Tibial nerve (tissue), 4 donors: ENCODE measurements at regions not wholly inside any gene's neighbourhood (a gene's known extent, or its start where the extent isn't known, plus 50 kb on each side); places are given as distances from the start of the nearest gene placed in this dataset.

Experiments
- DNase-seq, 2 donors: peaks; one replicate each; pipeline ENCODE4 v3.0.0-alpha.2; 2019; ENCODE audit warnings: low spot score in 2 of 2
- H3K27ac ChIP-seq, 4 donors: fragments of 200-600 bp; sonication (generic) in 3 of 4; one replicate each; pipeline ENCODE4 v1.5.1; 2017 to 2019; ENCODE audit warnings: mild to moderate bottlenecking in 1 of 4
- H3K27me3 ChIP-seq, 2 donors: fragments of 200-600 bp; sonication (generic) in 1 of 2; one replicate each; pipeline versions ENCODE4 v1.5.1 to v1.6.0; 2017 to 2019
- H3K36me3 ChIP-seq, 3 donors: fragments of 200-600 bp; sonication (generic); one replicate each; pipeline ENCODE4 v1.5.1; 2018 to 2019
- H3K4me1 ChIP-seq, 4 donors: fragments of 200-600 bp; sonication (generic) in 3 of 4; one replicate each; pipeline ENCODE4 v1.5.1; 2017 to 2019
- H3K4me3 ChIP-seq, 4 donors: fragments of 200-600 bp; sonication (generic) in 3 of 4; one replicate each; pipeline ENCODE4 v1.5.1; 2017 to 2019; ENCODE audit warnings: mild to moderate bottlenecking in 1 of 4, moderate library complexity in 1 of 4
- H3K9me3 ChIP-seq, 4 donors: fragments of 200-600 bp; sonication (generic) in 3 of 4; one replicate each; pipeline ENCODE4 v1.5.1; 2017 to 2019
- CTCF ChIP-seq, 5 experiments: fragments of 200-600 bp in 3 of 5; fragments of 450-650 bp in 2 of 5; sonication (generic) in 3 of 5; IDR thresholded peaks; one replicate each; pipeline ENCODE4 v1.5.1; 2016 to 2019; ENCODE audit warnings: antibody characterized with exemption in 5 of 5, mild to moderate bottlenecking in 3 of 5, moderate library complexity in 2 of 5
- EP300 ChIP-seq, 2 donors: sonication (generic); formaldehyde crosslinking; IDR thresholded peaks; one replicate each; pipeline ENCODE4 v1.6.1; 2017; ENCODE audit warnings: antibody characterized with exemption in 2 of 2, mild to moderate bottlenecking in 1 of 2
- POLR2A ChIP-seq, 2 donors: fragments of 450-650 bp; IDR thresholded peaks; one replicate each; pipeline ENCODE4 v1.6.1; 2017; ENCODE audit warnings: antibody characterized with exemption in 2 of 2, mild to moderate bottlenecking in 2 of 2, moderate library complexity in 2 of 2
- WGBS, 2 donors: methylation state at CpG; one replicate each; pipeline ENCODE4 v1.1.5; 2018; 5-methylcytosine and 5-hydroxymethylcytosine counted together

GRCh38 chr20:54711071-54711470 is 235.7 kb downstream of the DOK5 start:
- Histone ChIP-seq H3K4me3 (no peak overlapping the region), H3K36me3 (no peaks in the 10 kb centered on the region), H3K9me3 (no peaks in the 10 kb centered on the region), H3K27ac (no peak overlapping the region), H3K4me1 (no peaks in the 10 kb centered on the region), H3K27me3 (no peaks in the 10 kb centered on the region)
- no peak for DNase-seq
- no peak for TF ChIP-seq CTCF (IDR thresholded peaks at IDR 0.05)
- no peak for TF ChIP-seq POLR2A (IDR thresholded peaks at IDR 0.05)
- no peak for TF ChIP-seq EP300 (IDR thresholded peaks at IDR 0.05)
- WGBS, 2 donors = 37 to 43% methylated on average over 4 of the region's 4 CpGs

- TF ChIP-seq EP300 (IDR thresholded peaks at IDR 0.05) (no peak), POLR2A (IDR thresholded peaks at IDR 0.05) (no peak), CTCF (IDR thresholded peaks at IDR 0.05) (no peak)
- 89 to 94% methylated on average over 2 of the region's 2 CpGs for WGBS, 2 donors
Observed at GRCh38 chr20:54710341-54710740, 234.9 kb downstream of the DOK5 start.

GRCh38 chr20:54708229-54708628 is 232.8 kb downstream of the DOK5 start:
- no peak for DNase-seq
- Histone ChIP-seq H3K4me1 (no peaks in the 10 kb centered on the region), H3K9me3 (no peaks in the 10 kb centered on the region), H3K27ac (no peak overlapping the region), H3K36me3 (no peaks in the 10 kb centered on the region), H3K4me3 (no peak overlapping the region), H3K27me3 (no peaks in the 10 kb centered on the region)
- no peak for TF ChIP-seq CTCF (IDR thresholded peaks at IDR 0.05)

More at GRCh38 chr20:54710341-54710740, 234.9 kb downstream of the DOK5 start:
- Histone ChIP-seq H3K4me1 (no peaks in the 10 kb centered on the region), H3K27ac (no peak overlapping the region), H3K4me3 (no peak overlapping the region), H3K27me3 (no peaks in the 10 kb centered on the region), H3K9me3 (no peaks in the 10 kb centered on the region), H3K36me3 (no peaks in the 10 kb centered on the region)
- DNase-seq = no peak

- WGBS, 2 donors = 87 to 92% methylated on average over 1 of the region's 1 CpG
Observed at GRCh38 chr20:54707801-54708200, 232.4 kb downstream of the DOK5 start.

GRCh38 chr20:54706581-54706980 is 231.2 kb downstream of the DOK5 start:
- no peaks in the 10 kb centered on the region for H3K27me3 ChIP-seq
- DNase-seq = no peak

More at GRCh38 chr20:54707801-54708200, 232.4 kb downstream of the DOK5 start:
- no peak for TF ChIP-seq CTCF (IDR thresholded peaks at IDR 0.05)
- TF ChIP-seq POLR2A (IDR thresholded peaks at IDR 0.05) = no peak
- TF ChIP-seq EP300 (IDR thresholded peaks at IDR 0.05) = no peak
- Histone ChIP-seq H3K9me3 (no peaks in the 10 kb centered on the region), H3K4me3 (no peak overlapping the region), H3K36me3 (no peaks in the 10 kb centered on the region), H3K27ac (no peak overlapping the region), H3K4me1 (no peaks in the 10 kb centered on the region), H3K27me3 (no peaks in the 10 kb centered on the region)
- no peak for DNase-seq

More at GRCh38 chr20:54706581-54706980, 231.2 kb downstream of the DOK5 start:
- Histone ChIP-seq H3K4me3 (no peak overlapping the region), H3K36me3 (no peaks in the 10 kb centered on the region), H3K27ac (no peak overlapping the region), H3K9me3 (no peaks in the 10 kb centered on the region), H3K4me1 (no peaks in the 10 kb centered on the region)
- 66 to 68% methylated on average over 4 of the region's 4 CpGs for WGBS, 2 donors
- TF ChIP-seq CTCF (IDR thresholded peaks at IDR 0.05) (no peak), POLR2A (IDR thresholded peaks at IDR 0.05) (no peak), EP300 (IDR thresholded peaks at IDR 0.05) (no peak)
